B cell (primary cell): ENCODE measurements at regions not wholly inside any gene's neighbourhood (a gene's known extent, or its start where the extent isn't known, plus 50 kb on each side); places are given as distances from the start of the nearest gene placed in this dataset.

Source experiments
- CTCF ChIP-seq: fragments of 200-600 bp; IDR thresholded peaks from one replicate; pipeline ENCODE4 v1.8.0; 2022; ENCODE audit warnings: antibody characterized with exemption, mild to moderate bottlenecking
- EZH2 ChIP-seq: IDR thresholded peaks from 2 replicates; pipeline ENCODE4 v1.6.1; 2012; ENCODE audit warnings: borderline replicate concordance, low read depth, mild to moderate bottlenecking, moderate library complexity, low read length; ENCODE audit not compliant: insufficient read depth, poor library complexity, severe bottlenecking

- TF ChIP-seq EZH2 (no peak), CTCF (no peak)
These were observed 367.2 kb upstream of the AGTR1 start for GRCh38 chr3:148330542-148330941.
